ENCODE measurements at regions not wholly inside any gene's neighbourhood (a gene's known extent, or its start where the extent isn't known, plus 50 kb on each side); places are given as distances from the start of the nearest gene placed in this dataset.

- Histone ChIP-seq H3K27ac (ENCODE audit: low read depth in 2 of 2, low read length in 2 of 2) (no peak overlapping the region), H3K27me3 (ENCODE audit: control insufficient read depth, insufficient read depth, low read length) (no peaks in the 10 kb centered on the region), H3K4me1 (ENCODE audit: control insufficient read depth in 2 of 3, insufficient read depth in 2 of 3, low read depth in 1 of 3, low read length in 3 of 3) (no peaks in the 10 kb centered on the region), H3K9me3 (ENCODE audit: control insufficient read depth in 2 of 3, insufficient read depth in 1 of 3, low read length in 3 of 3) (no peaks in the 10 kb centered on the region), H3K9ac (ENCODE audit: low read length in 3 of 3) (no peak overlapping the region), H3K4me3 (ENCODE audit: low read length in 3 of 3) (no peak overlapping the region), H3K36me3 (ENCODE audit: control insufficient read depth in 2 of 3, insufficient read depth in 3 of 3, low read length in 3 of 3) (no peaks in the 10 kb centered on the region)
- no peak for DNase-seq
- intact Hi-C loops (cut with DNase I) = no loop called here
- TF ChIP-seq CTCF (IDR thresholded peaks at IDR 0.05; ENCODE audit: borderline replicate concordance, extremely low read depth, insufficient read depth) = no peak
- FAIRE-seq = no peak
Observed at GRCh38 chr3:82081351-82081750, 319.9 kb upstream of the GBE1 start.

GRCh38 chr3:82080792-82081191, 319.3 kb upstream of the GBE1 start:
- Histone ChIP-seq H3K4me1 (ENCODE audit: control insufficient read depth in 2 of 3, insufficient read depth in 2 of 3, low read depth in 1 of 3, low read length in 3 of 3) (no peaks in the 10 kb centered on the region), H3K27me3 (ENCODE audit: control insufficient read depth, insufficient read depth, low read length) (no peaks in the 10 kb centered on the region), H3K9me3 (ENCODE audit: control insufficient read depth in 2 of 3, insufficient read depth in 1 of 3, low read length in 3 of 3) (no peaks in the 10 kb centered on the region), H3K27ac (ENCODE audit: low read depth in 2 of 2, low read length in 2 of 2) (no peak overlapping the region), H3K36me3 (ENCODE audit: control insufficient read depth in 2 of 3, insufficient read depth in 3 of 3, low read length in 3 of 3) (no peaks in the 10 kb centered on the region), H3K9ac (ENCODE audit: low read length in 3 of 3) (no peak overlapping the region), H3K4me3 (ENCODE audit: low read length in 3 of 3) (no peak overlapping the region)
- no peak for TF ChIP-seq CTCF (IDR thresholded peaks at IDR 0.05; ENCODE audit: borderline replicate concordance, extremely low read depth, insufficient read depth)
- intact Hi-C loops (cut with DNase I) = no loop called here
- no peak for FAIRE-seq
- no peak for DNase-seq

GRCh38 chr3:82080261-82080660, 318.8 kb upstream of the GBE1 start:
- Histone ChIP-seq H3K36me3 (ENCODE audit: control insufficient read depth in 2 of 3, insufficient read depth in 3 of 3, low read length in 3 of 3) (no peaks in the 10 kb centered on the region), H3K4me3 (ENCODE audit: low read length in 3 of 3) (no peak overlapping the region), H3K27me3 (ENCODE audit: control insufficient read depth, insufficient read depth, low read length) (no peaks in the 10 kb centered on the region), H3K27ac (ENCODE audit: low read depth in 2 of 2, low read length in 2 of 2) (no peak overlapping the region), H3K4me1 (ENCODE audit: control insufficient read depth in 2 of 3, insufficient read depth in 2 of 3, low read depth in 1 of 3, low read length in 3 of 3) (no peaks in the 10 kb centered on the region), H3K9ac (ENCODE audit: low read length in 3 of 3) (no peak overlapping the region), H3K9me3 (ENCODE audit: control insufficient read depth in 2 of 3, insufficient read depth in 1 of 3, low read length in 3 of 3) (no peaks in the 10 kb centered on the region)
- TF ChIP-seq CTCF (IDR thresholded peaks at IDR 0.05; ENCODE audit: borderline replicate concordance, extremely low read depth, insufficient read depth) = no peak
- FAIRE-seq (no peak), DNase-seq (no peak)
- intact Hi-C loops (cut with DNase I) = no loop called here

- Histone ChIP-seq H3K9me3 (ENCODE audit: control insufficient read depth in 2 of 3, insufficient read depth in 1 of 3, low read length in 3 of 3) (no peaks in the 10 kb centered on the region), H3K4me1 (ENCODE audit: control insufficient read depth in 2 of 3, insufficient read depth in 2 of 3, low read depth in 1 of 3, low read length in 3 of 3) (no peaks in the 10 kb centered on the region), H3K27me3 (ENCODE audit: control insufficient read depth, insufficient read depth, low read length) (no peaks in the 10 kb centered on the region), H3K27ac (ENCODE audit: low read depth in 2 of 2, low read length in 2 of 2) (no peak overlapping the region), H3K9ac (ENCODE audit: low read length in 3 of 3) (no peak overlapping the region), H3K36me3 (ENCODE audit: control insufficient read depth in 2 of 3, insufficient read depth in 3 of 3, low read length in 3 of 3) (no peaks in the 10 kb centered on the region), H3K4me3 (ENCODE audit: low read length in 3 of 3) (no peak overlapping the region)
- FAIRE-seq (no peak), DNase-seq (no peak)
- intact Hi-C loops (cut with DNase I) = no loop called here
- no peak for TF ChIP-seq CTCF (IDR thresholded peaks at IDR 0.05; ENCODE audit: borderline replicate concordance, extremely low read depth, insufficient read depth)
Observed at GRCh38 chr3:82079335-82079890, 318.0 kb upstream of the GBE1 start.
